ENCODE measurements at regions not wholly inside any gene's neighbourhood (a gene's known extent, or its start where the extent isn't known, plus 50 kb on each side); places are given as distances from the start of the nearest gene placed in this dataset.

DNA sequence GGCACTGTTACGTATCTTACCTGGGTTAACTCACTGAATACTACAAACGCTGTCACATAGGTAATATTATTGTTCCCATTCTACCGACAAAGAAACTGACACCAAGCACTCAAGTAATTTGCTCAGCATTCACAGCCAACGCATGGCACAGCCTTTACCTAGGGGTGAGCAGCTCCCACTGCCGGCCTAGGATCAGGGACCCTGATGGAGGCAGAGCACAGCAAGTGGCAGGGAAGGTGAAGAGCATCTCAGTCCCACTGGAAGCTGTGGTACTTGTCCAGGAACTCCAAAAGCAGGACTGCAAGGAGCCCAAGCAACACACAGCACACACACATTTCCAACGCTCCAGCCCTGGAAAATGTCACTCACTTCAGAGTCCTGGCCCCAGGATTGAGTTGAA is 111.8 kb upstream of the CDKN3 start:
- in situ Hi-C loops (cut with MboI): no loop called here
- Histone ChIP-seq H3K9me3 (ENCODE audit: low read depth) (no peaks in the 10 kb centered on the region), H3K27ac (no peak overlapping the region)

DNA sequence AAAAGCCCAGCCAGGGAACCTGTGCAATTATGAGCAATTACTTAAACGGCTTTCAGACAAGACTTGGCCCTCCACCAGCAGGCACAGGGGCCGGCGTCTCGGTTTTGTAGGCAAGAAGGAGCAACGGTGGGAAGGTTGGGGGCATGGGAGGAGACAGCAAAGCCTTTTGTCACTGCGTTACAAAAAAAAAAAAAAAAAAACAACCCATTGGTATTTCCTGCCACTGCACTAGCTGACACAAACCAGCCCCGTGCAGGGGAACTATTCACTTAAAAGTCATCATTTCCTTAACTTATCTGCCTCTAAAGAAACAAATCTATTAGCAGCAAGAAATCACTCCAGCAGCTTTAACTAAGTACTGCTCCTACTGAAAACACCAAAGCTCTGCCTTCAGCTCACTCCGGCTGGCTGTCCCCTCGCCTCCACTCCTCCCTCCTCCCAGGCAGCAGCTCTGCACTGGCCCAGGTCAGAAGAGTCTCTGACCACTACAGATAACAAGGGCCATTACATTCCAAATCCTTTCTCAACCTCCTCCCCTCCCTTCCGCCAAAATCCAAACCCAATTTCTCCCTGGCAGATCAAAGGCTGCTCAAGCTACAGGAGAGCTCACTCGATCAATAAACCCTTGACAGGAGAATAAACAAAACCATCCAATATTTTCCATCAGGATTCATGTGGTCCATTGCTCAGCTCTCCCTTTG is 105.2 kb upstream of the CDKN3 start:
- H3K4me1 ChIP-seq (ENCODE audit: insufficient read depth): no peaks in the 10 kb centered on the region
- H3K27ac ChIP-seq: no peak overlapping the region
- WGBS, 2 experiments (ENCODE audit: low coverage in 1 of 2, low lambda C conversion rate in 2 of 2, missing lambda C conversion rate in 2 of 2): 49 to 54% methylated on average over 11 of the region's 11 CpGs
- no peaks in the 10 kb centered on the region for H3K79me2 ChIP-seq (ENCODE audit: insufficient read depth)
- H3K27me3 ChIP-seq (replicated peaks; ENCODE audit: insufficient read depth): peaks cover 12% of the 10 kb centered on the region; the same call in 1 of the 2 replicates
- no peak for DNase-seq
- no peak overlapping the region for H3K4me3 ChIP-seq
- no peak overlapping the region for H3K9ac ChIP-seq
- H3K4me2 ChIP-seq (ENCODE audit: unreplicated experiment): no peak overlapping the region
- no peaks in the 10 kb centered on the region for H3K9me3 ChIP-seq (ENCODE audit: low read depth)
- no peaks in the 10 kb centered on the region for H3K36me3 ChIP-seq (ENCODE audit: low read depth)
- no peaks in the 10 kb centered on the region for H3F3A ChIP-seq (ENCODE audit: insufficient read depth)
- no peaks in the 10 kb centered on the region for H4K20me1 ChIP-seq (ENCODE audit: insufficient read depth)
- no peaks in the 10 kb centered on the region for H3K9me2 ChIP-seq (ENCODE audit: insufficient read depth)
- H2AFZ ChIP-seq: no peak overlapping the region
- in situ Hi-C loops (cut with MboI): no loop called here
- no peak for TF ChIP-seq EZH2 (IDR thresholded peaks at IDR 0.05; ENCODE audit: insufficient read depth, poor library complexity, severe bottlenecking)
- TF ChIP-seq EZH2phosphoT487 (IDR thresholded peaks at IDR 0.05; ENCODE audit: insufficient read depth, low read depth): no peak

More for the DNA sequence above, 111.8 kb upstream of the CDKN3 start:
- Histone ChIP-seq H3K9ac (no peak overlapping the region), H3F3A (ENCODE audit: insufficient read depth) (no peaks in the 10 kb centered on the region), H2AFZ (no peak overlapping the region), H3K4me3 (no peak overlapping the region), H3K36me3 (ENCODE audit: low read depth) (no peaks in the 10 kb centered on the region), H4K20me1 (ENCODE audit: insufficient read depth) (no peaks in the 10 kb centered on the region), H3K27me3 (replicated peaks; ENCODE audit: insufficient read depth) (peaks cover 8% of the 10 kb centered on the region), H3K4me2 (ENCODE audit: unreplicated experiment) (no peak overlapping the region), H3K79me2 (ENCODE audit: insufficient read depth) (no peaks in the 10 kb centered on the region), H3K4me1 (ENCODE audit: insufficient read depth) (no peaks in the 10 kb centered on the region), H3K9me2 (ENCODE audit: insufficient read depth) (no peaks in the 10 kb centered on the region)
- no peak for DNase-seq
- 69 to 73% methylated on average over 6 of the region's 6 CpGs for WGBS, 2 experiments (ENCODE audit: low coverage in 1 of 2, low lambda C conversion rate in 2 of 2, missing lambda C conversion rate in 2 of 2)
- TF ChIP-seq EZH2 (IDR thresholded peaks at IDR 0.05; ENCODE audit: insufficient read depth, poor library complexity, severe bottlenecking) (no peak), EZH2phosphoT487 (IDR thresholded peaks at IDR 0.05; ENCODE audit: insufficient read depth, low read depth) (no peak)

DNA sequence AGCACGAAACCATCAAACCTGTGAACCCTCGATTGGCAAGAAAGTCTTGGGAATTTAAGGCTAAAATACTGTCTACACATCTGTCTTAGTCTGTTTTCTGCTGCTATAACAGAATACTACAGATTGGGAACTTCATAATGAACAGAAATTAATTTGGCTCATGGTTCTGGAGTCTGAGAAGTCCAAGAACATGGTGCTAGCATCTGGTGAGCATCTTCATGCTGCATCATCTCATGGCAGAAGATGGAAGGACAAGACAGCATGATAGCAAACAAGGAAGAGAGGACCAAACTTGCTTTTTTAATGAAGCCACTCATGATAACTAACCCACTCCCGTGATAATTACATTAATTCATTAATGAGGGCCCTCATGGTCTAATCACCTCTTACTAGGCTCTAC is 102.0 kb upstream of the CDKN3 start:
- Histone ChIP-seq H3K27me3 (replicated peaks; ENCODE audit: insufficient read depth) (peaks cover 40% of the 10 kb centered on the region), H3K9ac (no peak overlapping the region), H3K4me2 (ENCODE audit: unreplicated experiment) (no peak overlapping the region), H3K27ac (no peak overlapping the region), H3K4me1 (ENCODE audit: insufficient read depth) (no peaks in the 10 kb centered on the region), H3K9me2 (ENCODE audit: insufficient read depth) (no peaks in the 10 kb centered on the region), H3K36me3 (ENCODE audit: low read depth) (no peaks in the 10 kb centered on the region), H3K79me2 (ENCODE audit: insufficient read depth) (no peaks in the 10 kb centered on the region), H4K20me1 (ENCODE audit: insufficient read depth) (no peaks in the 10 kb centered on the region), H3F3A (ENCODE audit: insufficient read depth) (no peaks in the 10 kb centered on the region), H3K4me3 (no peak overlapping the region), H3K9me3 (ENCODE audit: low read depth) (no peaks in the 10 kb centered on the region), H2AFZ (no peak overlapping the region)
- 35 to 41% methylated on average over 3 of the region's 3 CpGs for WGBS, 2 experiments (ENCODE audit: low coverage in 1 of 2, low lambda C conversion rate in 2 of 2, missing lambda C conversion rate in 2 of 2)
- DNase-seq: no peak
- TF ChIP-seq EZH2phosphoT487 (IDR thresholded peaks at IDR 0.05; ENCODE audit: insufficient read depth, low read depth) (no peak), EZH2 (IDR thresholded peaks at IDR 0.05; ENCODE audit: insufficient read depth, poor library complexity, severe bottlenecking) (no peak)
- in situ Hi-C loops (cut with MboI): no loop called here

DNA sequence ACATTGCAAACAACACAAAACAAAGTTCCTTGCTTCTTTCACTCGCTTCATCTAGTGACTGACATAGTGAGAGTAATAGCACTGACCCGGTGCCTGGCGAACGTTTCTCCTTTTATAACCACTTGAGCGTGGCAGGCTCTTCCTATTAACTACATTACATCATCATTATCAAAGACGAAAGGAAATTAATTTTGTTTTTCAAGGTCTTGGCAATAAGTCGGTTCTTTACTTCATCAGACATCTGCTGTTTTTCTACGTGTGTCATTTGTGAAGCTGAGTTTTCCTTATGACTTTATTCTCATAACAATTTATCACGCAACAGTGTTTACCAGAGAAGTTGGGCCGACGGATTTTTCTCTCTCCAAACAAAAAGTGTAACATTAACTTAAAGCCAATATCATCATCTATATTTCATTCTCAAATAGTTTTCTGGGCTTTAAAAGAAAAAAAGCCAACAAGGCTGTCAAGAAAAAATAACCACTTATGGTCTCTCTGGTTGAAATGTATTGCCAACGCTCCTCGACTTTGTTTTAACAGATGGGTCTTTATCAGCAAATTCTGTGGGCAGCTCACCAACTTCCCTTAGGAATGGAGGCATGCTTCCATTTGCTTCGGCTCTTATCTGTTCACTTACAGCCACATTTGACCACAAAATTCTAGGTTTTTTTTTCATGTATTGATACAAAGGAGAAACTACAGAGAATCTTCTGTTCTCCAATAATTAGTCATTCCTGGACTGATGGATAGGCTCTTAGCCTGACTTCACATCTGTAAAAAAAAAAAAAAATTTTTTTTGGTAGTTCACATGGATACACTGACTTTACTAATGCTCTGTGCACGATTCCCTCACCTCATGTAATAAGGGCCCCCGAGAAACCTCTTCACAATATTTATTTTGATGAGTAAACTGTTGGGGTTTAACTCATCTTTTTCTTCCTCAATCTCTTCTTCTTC is 97.1 kb upstream of the CDKN3 start:
- 60 to 63% methylated on average over 16 of the region's 16 CpGs for WGBS, 2 experiments (ENCODE audit: low coverage in 1 of 2, low lambda C conversion rate in 2 of 2, missing lambda C conversion rate in 2 of 2)
- Histone ChIP-seq H3K79me2 (ENCODE audit: insufficient read depth) (no peaks in the 10 kb centered on the region), H3K9ac (no peak overlapping the region), H3K27me3 (replicated peaks; ENCODE audit: insufficient read depth) (peaks cover 38% of the 10 kb centered on the region), H3K4me2 (ENCODE audit: unreplicated experiment) (no peak overlapping the region), H3K9me3 (ENCODE audit: low read depth) (no peaks in the 10 kb centered on the region), H3K27ac (no peak overlapping the region), H2AFZ (no peak overlapping the region), H3K36me3 (ENCODE audit: low read depth) (no peaks in the 10 kb centered on the region), H3F3A (ENCODE audit: insufficient read depth) (no peaks in the 10 kb centered on the region), H3K4me3 (no peak overlapping the region), H3K4me1 (ENCODE audit: insufficient read depth) (no peaks in the 10 kb centered on the region), H3K9me2 (ENCODE audit: insufficient read depth) (no peaks in the 10 kb centered on the region), H4K20me1 (ENCODE audit: insufficient read depth) (no peaks in the 10 kb centered on the region)
- in situ Hi-C loops (cut with MboI): no loop called here
- DNase-seq: no peak
- TF ChIP-seq EZH2 (IDR thresholded peaks at IDR 0.05; ENCODE audit: insufficient read depth, poor library complexity, severe bottlenecking) (no peak), EZH2phosphoT487 (IDR thresholded peaks at IDR 0.05; ENCODE audit: insufficient read depth, low read depth) (no peak)

All from GM23248 (cell line).